ENCODE measurements at regions not wholly inside any gene's neighbourhood (a gene's known extent, or its start where the extent isn't known, plus 50 kb on each side); places are given as distances from the start of the nearest gene placed in this dataset.

DNA sequence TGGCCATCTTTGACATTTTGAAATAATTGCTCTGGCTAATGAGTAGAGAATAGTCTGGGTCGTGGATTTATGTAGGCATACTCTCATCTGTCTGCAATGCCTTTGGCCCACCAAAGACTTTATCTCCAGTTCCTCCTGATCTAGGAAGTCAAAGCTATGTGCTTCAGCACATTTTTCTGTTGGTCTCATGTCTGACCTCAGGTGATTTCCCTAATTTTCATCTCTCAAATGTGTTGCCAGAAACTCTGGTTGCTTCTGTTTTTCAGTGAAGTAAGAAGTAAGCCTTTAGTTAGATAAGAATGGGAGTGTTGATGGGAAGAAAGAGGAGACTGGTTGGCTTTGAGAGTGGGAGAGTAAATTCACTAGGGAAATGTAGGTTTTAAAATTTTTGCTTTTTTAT, 66.4 kb downstream of the GPR88 start:
- TF ChIP-seq, protein P1, sequence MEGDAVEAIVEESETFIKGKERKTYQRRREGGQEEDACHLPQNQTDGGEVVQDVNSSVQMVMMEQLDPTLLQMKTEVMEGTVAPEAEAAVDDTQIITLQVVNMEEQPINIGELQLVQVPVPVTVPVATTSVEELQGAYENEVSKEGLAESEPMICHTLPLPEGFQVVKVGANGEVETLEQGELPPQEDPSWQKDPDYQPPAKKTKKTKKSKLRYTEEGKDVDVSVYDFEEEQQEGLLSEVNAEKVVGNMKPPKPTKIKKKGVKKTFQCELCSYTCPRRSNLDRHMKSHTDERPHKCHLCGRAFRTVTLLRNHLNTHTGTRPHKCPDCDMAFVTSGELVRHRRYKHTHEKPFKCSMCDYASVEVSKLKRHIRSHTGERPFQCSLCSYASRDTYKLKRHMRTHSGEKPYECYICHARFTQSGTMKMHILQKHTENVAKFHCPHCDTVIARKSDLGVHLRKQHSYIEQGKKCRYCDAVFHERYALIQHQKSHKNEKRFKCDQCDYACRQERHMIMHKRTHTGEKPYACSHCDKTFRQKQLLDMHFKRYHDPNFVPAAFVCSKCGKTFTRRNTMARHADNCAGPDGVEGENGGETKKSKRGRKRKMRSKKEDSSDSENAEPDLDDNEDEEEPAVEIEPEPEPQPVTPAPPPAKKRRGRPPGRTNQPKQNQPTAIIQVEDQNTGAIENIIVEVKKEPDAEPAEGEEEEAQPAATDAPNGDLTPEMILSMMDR (IDR thresholded peaks at IDR 0.05) = no peak
- TF ChIP-seq POLR2A (IDR thresholded peaks at IDR 0.05) = no peak

Measured in tibial nerve (tissue), 3 donors.